Left cardiac atrium (tissue), 4 donors: ENCODE measurements at regions not wholly inside any gene's neighbourhood (a gene's known extent, or its start where the extent isn't known, plus 50 kb on each side); places are given as distances from the start of the nearest gene placed in this dataset.
"Not testable (repeated sequence)": the region's sequence is repeated elsewhere in the genome, so short reads cannot be mapped to it uniquely, and the experiment has no call there.

Experiments
- ATAC-seq, 2 donors: fragments of 200-7000 bp; cut with Tn5 transposase; one replicate each; pipeline ENCODE4 v1.9.1; 2020; ENCODE audit warnings: mild to moderate bottlenecking in 2 of 2, moderate library complexity in 2 of 2
- DNase-seq: peaks from one replicate; pipeline ENCODE4 v3.0.0-alpha.2; 2020
- intact Hi-C, 2 donors: fragments of 100-400 bp; cut with DNase I; formaldehyde crosslinking; loops; one replicate each; pipeline versions ENCODE4 v1.14.1 to v1.15.1; 2022 to 2023
- donor health status: DM: no; HTN: yes; CAD: no.
- donor health status: DM: no; HTN: yes; CAD: no; lungs with severe emphysema.
- donor health status: DM: yes; HTN: yes; CAD: no.
- donor health status: Dilated cardiomyopathy.

DNA sequence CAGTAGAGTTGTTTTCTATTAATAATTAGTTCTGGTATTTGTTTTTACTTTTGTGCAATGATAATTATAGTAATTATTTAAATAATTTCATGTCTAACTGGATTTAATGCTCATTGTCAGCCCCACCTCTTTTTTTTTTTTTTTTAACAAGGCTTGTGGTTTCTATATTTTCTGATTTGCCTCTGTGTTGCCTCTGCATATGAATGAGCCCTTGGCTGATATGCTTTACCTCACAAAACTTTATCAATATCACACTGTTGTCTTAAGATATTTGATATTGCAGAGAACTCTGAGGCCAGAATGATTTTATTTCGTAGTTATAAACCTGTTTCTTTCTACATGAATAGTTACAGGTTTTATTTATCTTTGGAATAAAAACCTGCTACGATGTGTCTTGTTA lies 116.2 kb upstream of the ATP2B1 start:
- ATAC-seq: no peak
- intact Hi-C loops: no loop called here
- DNase-seq: no peak

- DNase-seq, intact Hi-C loops: not testable (repeated sequence)
These were observed 114.4 kb upstream of the ATP2B1 start for GRCh38 chr12:89822992-89823391.

GRCh38 chr12:89821896-89822295 lies 113.3 kb upstream of the ATP2B1 start:
- ATAC-seq: no peak
- intact Hi-C loops: no loop called here
- no peak for DNase-seq

More at GRCh38 chr12:89822992-89823391, 114.4 kb upstream of the ATP2B1 start:
- not testable (repeated sequence) for ATAC-seq

DNA sequence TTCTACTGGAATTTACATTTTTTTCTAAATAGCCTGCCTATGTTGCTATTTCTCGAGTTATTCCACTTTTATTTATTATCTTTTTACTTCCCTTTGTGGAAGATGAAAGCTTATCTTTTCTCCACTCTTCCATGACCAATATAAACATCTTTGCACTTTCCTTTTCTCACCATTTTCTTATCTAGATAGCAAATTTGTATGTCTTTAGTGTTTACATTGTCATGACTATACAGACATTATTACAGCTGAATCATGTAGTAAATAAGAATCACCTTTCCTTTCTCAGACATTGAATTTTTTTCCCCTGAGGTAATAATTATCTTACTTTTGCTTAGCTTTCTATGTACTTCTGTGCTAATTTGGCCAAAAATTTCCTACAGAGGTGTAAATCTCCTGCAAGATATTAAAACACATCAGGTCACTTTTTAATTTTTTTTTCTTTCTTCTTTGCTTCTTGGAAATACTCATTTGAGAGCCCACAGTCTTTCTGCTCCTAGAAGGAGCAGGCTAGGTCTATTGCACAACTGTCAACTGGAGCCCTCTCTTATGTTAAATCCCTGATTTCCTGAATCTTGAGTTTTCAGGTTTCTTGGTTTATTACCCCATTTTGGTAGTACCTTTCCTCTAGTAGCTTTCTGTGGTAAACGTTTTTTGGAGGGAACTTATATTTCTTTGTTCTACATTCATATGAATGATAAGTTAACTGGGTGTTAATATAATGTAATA lies 109.0 kb upstream of the ATP2B1 start:
- ATAC-seq (no peak), DNase-seq (no peak)
- intact Hi-C loops: no loop called here

DNA sequence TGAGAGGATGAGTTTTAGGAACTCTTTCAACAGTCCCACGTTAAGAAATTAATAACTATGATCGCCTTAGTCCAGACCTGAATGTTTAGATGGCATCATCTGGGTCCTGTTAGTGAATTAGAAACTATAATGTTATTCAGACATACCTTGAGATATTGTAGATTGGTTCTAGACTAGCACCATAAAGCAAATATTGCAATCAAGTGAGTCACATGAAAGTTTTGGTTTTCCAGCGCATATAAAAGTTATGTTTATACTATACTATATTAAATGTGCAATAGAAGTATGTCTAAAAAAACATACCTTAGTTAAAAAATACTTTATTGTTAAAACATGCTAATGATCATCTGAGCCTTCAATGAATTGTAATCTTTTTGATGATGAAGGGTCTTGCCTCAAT lies 106.6 kb upstream of the ATP2B1 start:
- no peak for DNase-seq
- intact Hi-C loops: no loop called here
- ATAC-seq: no peak

DNA sequence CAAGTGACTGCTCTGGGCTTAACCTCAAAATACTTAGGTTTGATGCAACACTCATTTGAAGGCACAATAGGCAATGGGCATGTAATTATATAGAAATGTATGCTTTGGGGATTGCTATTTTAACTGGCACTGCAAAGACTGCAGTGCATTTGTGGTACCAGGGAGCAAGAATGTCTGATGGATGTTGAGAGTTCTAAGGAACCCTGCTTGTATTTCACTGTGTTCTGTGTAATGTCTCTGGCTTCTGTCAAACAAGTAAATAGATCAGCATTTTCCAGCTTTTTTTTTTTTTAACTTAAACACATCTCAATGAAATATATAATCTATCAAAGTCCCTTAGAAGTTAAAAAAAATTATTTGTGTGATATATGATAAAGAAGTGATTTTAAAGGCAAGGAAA lies 94.8 kb upstream of the ATP2B1 start:
- no peak for ATAC-seq
- no peak for DNase-seq
- intact Hi-C loops: no loop called here

GRCh38 chr12:89801284-89801683 lies 92.6 kb upstream of the ATP2B1 start:
- no peak for ATAC-seq

GRCh38 chr12:89800435-89800834 lies 91.8 kb upstream of the ATP2B1 start:
- intact Hi-C loops: no loop called here
- DNase-seq (no peak), ATAC-seq (no peak)

More at GRCh38 chr12:89801284-89801683, 92.6 kb upstream of the ATP2B1 start:
- intact Hi-C loops: no loop called here
- no peak for DNase-seq

GRCh38 chr12:89799316-89799715 lies 90.7 kb upstream of the ATP2B1 start:
- DNase-seq: no peak
- ATAC-seq: no peak
- intact Hi-C loops: no loop called here

GRCh38 chr12:89797436-89797835 lies 88.8 kb upstream of the ATP2B1 start:
- intact Hi-C loops: no loop called here
- ATAC-seq: no peak
- no peak for DNase-seq

GRCh38 chr12:89796798-89797382 lies 88.3 kb upstream of the ATP2B1 start:
- no peak for DNase-seq
- ATAC-seq: no peak
- intact Hi-C loops: no loop called here

DNA sequence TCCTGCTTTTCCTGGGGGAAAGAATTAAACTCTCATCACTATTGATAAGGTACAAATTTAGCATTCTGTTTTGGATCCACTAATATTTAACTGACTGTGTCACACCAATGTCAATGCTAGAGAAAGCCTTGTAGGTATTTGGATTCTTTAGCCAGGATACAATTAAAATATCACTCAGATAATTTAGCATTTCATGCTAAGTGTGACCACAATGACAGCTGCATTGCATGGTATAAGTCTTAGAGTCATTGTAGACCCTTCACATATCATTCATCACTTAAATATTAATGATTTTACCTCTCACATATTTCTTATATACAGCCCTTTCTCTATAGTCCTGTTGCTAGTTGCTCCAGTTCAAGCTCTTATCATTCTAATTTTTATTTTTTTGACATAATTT lies 85.3 kb upstream of the ATP2B1 start:
- no peak for ATAC-seq
- intact Hi-C loops: no loop called here

DNA sequence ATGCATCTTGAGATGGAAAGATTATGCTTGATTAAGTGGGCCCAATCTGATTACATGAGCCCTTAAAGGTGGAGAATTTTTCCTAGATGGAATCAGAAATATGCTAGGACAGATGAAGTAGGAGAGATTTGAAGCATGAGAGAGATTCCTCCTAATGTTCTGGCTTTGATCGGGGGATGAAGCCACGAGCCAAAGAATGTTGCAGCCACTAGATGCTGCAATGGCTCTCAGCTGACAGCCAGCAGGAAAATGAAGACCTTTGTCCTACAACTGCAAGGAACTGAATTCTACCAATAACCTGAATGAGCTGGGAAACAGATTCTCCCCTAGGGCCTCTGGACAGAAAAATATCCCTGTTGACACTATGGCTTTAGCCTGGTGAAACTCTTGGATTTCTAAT lies 82.6 kb upstream of the ATP2B1 start:
- no peak for ATAC-seq
- no peak for DNase-seq
- intact Hi-C loops: no loop called here

More for the DNA sequence above, 85.3 kb upstream of the ATP2B1 start:
- DNase-seq: no peak

- intact Hi-C loops: no loop called here
- ATAC-seq: peak; percentile 38 to 53
- DNase-seq: no peak
These were observed 81.2 kb upstream of the ATP2B1 start for GRCh38 chr12:89789862-89790261.

DNA sequence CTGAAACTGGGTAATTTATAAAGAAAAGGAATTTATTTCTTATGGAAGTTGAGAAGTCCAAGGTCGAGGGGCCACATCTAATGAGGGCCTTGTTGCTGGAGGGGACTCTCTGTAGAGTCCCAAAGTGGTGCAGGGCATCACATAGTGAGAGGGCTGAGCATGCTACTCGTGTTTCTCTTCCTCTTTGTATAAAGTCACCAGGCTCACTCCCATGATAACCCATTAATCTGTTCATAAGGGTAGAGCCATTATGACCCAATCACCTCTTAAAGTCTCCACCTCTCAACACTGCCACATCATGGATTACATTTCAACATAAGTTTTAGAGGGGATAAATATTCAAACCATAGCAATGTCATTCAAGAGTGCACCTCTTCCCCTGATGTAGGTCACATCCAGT lies 79.1 kb upstream of the ATP2B1 start:
- intact Hi-C loops: no loop called here
- DNase-seq (no peak), ATAC-seq (no peak)

DNA sequence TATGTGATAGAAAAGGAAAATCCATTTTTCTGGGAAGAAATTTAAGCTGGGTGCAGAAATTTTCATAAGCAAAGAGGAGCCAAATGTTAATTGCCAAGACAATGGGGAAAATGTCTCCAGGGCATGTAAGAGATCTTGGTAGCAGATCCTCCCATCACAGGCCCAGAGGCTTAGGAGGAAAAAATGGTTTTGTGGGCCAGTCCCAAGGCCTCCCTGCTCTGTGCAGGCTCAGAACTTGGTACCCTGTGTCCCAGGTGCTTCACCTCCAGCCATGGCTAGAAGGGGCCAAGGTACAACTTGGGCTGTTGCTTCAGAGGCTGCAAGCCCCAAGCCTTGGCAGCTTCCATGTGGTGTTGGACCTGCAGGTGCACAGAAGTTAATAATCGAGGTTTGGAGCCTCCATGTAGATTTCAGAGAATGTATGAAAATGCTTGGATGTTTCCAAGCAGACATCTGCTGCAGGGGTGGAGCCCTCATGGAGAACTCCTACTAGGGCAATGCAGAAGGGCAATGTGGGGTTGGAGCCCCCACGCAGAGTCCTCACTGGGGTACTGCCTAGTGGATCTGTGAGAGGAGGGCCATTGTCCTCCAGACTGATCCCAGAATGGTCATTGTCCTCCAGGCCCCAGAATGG lies 77.7 kb upstream of the ATP2B1 start:
- ATAC-seq (no peak), DNase-seq (no peak)
- intact Hi-C loops: no loop called here

DNA sequence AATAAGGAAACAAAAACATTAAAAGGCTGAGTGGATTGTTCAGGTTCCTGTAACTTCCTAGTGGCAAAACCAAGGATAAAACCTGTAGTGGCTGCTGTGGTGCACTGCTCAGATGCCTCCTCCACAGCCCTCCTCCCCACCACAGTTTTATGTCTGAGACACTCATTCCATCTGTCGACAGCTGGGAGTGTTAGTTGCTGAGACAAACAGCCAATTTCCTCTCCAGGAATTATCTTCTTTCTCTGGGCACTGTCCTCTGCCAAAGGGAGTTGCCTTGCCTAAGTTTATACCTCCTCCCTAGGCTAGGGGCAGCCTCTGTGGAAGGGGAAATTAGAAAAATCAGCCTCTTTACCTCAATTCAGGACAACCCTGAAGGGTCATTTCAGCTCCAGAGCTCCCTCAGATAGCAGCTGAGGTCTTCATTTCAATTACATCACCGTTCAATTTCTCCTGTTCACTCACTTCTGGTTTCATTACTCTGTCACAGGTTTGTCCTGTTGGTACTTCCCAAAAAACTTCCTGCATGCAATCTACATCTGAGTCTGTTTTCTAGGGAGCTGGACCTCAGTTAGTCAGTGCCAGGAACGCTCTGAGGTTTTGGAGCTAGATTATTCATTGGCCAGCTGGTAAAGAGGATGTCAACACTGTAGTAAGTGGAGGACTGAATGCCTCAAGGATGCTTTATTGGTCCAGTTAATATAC lies 74.9 kb upstream of the ATP2B1 start:
- peak; percentile 98 for ATAC-seq
- intact Hi-C loops: no loop called here
- peak; percentile 23 for DNase-seq

DNA sequence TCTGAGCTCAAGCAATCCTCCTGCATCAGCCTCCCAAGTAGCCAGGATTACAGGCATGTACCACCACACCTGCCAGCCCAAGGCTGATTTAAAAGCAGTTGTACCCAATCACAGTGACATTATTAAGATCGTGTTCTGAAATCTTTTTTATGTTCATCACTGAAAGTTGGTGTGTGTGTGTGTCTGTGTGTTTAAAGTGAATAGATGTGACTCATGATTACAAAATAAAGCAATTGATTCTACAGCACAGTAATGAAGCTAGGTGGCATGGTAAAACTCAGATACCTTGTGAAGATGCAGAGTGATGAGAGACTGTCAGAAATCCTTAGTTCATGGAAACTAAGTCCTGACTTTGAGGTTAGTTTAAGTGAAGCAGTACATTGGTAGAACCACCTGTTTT lies 74.2 kb upstream of the ATP2B1 start:
- DNase-seq (no peak), ATAC-seq (no peak)
- intact Hi-C loops: no loop called here

- intact Hi-C loops: no loop called here
- no peak for ATAC-seq
- DNase-seq: no peak
These were observed 73.4 kb upstream of the ATP2B1 start for GRCh38 chr12:89781946-89782550.

- DNase-seq (no peak), ATAC-seq (no peak)
- intact Hi-C loops: no loop called here
These were observed 72.5 kb upstream of the ATP2B1 start for GRCh38 chr12:89781156-89781555.
